Stimulated activated CD4-positive, alpha-beta T cell treated with anti-CD3 and anti-CD28 coated beads, Interleukin-4, amount 100 ng/mL, for 24 hours (primary cell): ENCODE measurements at regions not wholly inside any gene's neighbourhood (a gene's known extent, or its start where the extent isn't known, plus 50 kb on each side); places are given as distances from the start of the nearest gene placed in this dataset.

Experiments
- DNase-seq: peaks from one replicate; pipeline ENCODE4 v3.0.0-alpha.2; 2020

DNA sequence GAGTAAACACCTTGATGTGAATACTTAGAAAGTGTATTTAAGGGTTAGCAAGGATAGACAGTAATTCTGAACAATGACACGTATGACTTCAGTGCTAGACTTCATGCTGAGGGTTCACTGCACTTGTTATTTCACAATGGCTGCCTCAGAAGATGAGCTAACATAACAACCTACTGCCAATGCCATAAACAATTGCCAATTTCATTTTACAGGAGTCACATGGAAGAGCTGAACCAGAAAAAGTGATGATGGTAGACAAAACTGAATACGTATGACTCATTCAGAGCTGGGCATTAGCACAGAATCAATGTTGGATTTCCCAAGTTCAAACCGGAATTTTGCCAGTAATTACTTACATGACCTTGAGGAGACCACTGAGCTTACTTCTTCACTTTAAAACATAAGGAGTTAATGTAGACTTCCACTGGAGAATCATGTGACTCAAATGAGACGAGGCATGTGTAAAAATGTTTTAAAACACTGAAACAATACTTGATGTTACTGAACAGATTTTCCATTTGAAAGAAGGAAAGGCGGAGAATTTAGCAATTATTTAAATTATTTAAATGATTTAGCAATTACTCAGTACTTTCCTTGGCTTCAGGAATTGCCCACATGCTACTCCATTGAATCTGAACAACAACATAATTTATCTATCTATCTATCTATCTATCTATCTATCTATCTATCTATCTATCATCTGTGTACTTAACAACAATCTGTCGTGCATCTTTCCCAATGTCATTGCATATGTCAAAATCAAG, 868.5 kb upstream of the SLIT2 start:
- DNase-seq: no peak

DNA sequence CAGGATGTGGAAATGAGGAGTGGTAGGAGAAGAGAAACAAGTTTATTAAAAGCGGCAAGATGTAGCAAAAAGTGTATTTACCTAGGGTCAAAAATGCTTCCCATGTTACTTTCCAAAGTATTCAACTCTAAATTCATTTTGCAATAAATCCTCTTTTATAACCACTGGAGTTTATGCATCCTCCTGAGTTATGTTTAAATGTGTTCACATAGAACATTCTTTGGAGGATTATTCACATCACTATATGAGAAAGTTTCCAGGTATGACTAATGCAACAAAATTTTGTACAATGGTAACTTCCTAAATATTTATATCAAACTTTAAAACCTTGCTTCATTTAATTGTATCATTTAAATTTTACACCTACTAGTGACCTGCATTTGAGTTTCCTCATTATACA, 870.6 kb upstream of the SLIT2 start:
- no peak for DNase-seq

GRCh38 chr4:19380600-19380999, 871.1 kb upstream of the SLIT2 start:
- DNase-seq: no peak

- no peak for DNase-seq
Observed at GRCh38 chr4:19379191-19379708, 872.5 kb upstream of the SLIT2 start.

GRCh38 chr4:19375931-19376330, 875.8 kb upstream of the SLIT2 start:
- no peak for DNase-seq

DNA sequence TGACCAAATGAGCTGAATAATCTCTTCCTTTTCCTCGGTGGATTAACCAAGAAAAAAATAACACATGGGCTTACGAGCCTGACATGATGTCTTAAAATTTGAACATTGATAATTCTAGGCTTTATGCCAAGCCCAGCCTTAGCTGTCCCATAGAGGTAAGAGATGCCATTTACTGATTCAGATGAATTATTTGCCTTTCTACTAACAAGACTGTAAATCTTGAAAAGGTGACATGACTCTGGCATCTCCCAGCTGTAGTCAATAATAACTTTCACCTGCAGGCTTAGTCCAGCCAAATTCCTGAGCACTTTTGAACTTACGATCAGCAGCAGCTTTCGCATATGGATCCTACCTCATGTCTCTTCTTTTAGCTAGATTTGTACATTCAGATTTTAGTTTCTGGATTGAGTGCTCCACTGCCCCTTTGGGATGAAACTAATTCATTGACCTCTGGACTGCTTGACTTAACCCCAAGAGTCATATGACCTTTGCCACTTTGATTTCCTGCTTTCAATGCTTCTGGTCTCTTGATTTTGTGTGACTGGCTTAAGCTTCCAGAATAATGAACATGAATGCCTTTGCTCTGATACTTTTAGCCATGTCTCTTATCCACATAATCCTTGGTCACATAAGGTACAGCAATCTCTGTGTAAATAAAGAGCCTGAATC, 876.4 kb upstream of the SLIT2 start:
- no peak for DNase-seq

DNA sequence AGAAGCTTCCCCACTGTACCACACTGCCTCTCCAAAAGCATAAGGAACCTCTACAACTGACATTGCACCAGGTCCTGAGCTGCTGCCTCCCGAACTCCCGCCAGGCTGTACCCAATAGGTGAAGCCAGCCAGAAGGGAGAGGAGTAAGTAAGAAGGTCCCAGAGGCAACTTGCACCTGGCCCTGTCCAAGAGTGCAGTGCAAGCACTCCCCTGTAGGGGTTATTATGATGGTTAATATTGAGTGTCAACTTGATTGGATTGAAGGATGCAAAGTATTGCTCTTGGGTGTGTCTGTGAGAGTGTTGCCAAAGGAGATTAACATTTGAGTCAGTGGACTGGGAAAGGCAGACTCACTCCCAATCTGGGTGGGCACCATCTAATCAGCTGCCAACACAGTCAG, 879.3 kb upstream of the SLIT2 start:
- no peak for DNase-seq

GRCh38 chr4:19368800-19369199, 882.9 kb upstream of the SLIT2 start:
- no peak for DNase-seq

DNA sequence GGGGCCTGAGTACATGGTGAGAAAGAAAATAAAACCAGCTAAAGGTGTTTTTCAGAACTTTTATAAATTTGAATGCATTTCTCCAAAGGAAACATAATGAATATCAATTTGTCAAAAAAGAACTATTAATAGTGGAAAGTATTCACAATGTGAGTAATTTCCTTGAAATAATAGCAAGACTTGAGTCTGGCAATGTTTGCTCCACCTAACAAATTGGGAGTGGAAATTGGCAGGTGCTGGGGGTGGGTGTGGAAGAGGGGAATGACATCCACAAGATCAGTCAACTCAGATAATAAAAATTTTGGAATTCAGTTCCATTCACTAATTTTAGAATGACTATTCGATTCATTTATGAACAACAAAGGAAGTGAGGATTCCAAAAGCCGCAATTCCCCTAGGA, 884.8 kb upstream of the SLIT2 start:
- DNase-seq: no peak

DNA sequence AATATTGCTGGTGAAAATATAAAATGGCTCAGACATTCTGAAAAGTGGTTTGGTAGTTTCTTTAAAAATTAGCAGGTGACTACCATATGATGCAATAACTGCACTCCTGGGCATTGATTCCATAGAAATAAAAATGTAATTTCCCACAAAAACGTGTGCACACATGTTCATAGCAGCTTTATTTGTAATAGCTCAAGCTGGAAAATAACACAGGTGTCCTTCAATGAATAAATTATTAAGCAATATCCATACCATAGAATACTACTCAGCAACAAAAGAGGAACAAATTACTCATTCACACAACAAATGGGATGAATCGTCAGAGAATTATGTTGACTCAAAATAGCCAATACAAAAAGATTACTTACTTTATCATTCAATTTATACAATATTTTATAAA, 893.7 kb upstream of the SLIT2 start:
- DNase-seq: no peak

- DNase-seq: no peak
Observed at GRCh38 chr4:19349416-19349815, 902.3 kb upstream of the SLIT2 start.

DNA sequence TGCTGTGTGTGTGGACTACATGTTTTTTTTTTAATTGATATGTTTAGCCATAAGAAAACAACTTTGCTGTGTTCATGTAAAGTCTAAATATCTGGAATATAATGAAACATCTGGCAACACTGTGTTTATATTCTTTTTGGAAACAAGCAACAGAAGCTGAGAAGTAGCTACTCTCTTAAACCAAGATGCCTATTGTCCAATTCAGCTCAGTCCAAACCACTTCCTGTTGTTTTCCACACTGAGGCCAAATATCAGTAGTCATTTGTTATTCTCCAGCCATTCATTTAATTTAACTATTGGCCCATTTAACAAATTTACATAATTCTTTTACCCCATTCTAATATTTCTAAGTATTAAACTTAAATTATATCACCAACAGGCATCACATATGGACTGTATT, 903.0 kb upstream of the SLIT2 start:
- DNase-seq: no peak

DNA sequence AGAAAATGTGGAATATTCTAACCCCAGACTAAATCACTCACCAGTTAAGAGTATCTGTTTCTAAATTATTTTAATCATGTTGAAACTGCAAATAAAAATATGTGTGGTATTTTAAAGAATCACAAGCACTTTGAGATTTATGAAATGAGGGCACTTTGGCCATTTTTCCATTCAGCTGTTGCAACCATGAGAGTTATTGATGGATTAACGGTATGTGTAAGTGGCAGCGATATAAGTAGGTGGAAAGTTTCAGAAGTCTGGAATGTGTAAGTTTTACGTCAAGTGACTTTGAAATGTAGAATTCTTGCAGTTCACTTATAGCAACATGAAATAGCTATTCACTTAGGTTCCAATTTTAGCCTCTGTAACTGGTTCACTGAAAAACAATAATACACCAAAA, 905.1 kb upstream of the SLIT2 start:
- no peak for DNase-seq

DNA sequence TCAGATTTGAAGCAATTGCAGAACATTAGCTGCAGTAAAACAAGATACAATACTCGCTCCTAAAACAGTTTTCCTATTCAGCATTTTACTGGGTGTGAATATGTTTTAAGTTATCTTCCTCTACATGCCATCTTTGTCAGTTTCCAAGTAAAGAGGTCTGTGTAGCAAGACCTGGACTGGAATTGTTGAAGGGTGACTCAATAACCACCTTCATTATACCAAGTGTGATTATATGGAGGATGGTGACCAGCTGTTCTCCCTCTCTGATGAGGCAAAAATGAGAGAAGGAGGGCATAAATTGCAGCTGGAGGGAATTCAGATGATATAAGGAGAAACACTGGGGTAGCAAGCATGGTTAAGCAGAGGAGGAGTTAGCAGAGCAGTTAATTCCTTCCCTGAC, 922.1 kb upstream of the SLIT2 start:
- DNase-seq: no peak

GRCh38 chr4:19329077-19329476, 922.6 kb upstream of the SLIT2 start:
- DNase-seq: no peak

- DNase-seq: no peak
Observed at GRCh38 chr4:19327364-19327763, 924.3 kb upstream of the SLIT2 start.

GRCh38 chr4:19324184-19324583, 927.5 kb upstream of the SLIT2 start:
- no peak for DNase-seq

DNA sequence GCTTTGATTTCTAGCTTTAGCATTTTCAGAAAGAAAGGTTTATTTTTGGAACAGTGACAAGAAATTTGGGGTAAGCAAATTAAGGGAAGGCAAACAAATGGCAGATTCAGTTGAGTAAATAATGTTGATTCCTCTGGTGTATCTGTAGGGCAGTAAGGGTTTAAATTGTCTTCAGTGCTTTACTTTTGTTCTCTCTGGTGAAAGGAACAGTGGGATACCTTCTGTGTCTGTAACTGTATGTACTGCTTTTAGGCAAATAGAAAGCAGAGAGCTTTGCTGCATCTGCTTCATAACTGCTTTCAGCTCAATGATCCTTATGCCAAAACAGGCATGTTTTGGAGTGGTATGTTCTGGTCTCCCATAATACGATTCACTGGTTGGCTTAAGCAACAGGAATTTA, 932.1 kb upstream of the SLIT2 start:
- DNase-seq: no peak

DNA sequence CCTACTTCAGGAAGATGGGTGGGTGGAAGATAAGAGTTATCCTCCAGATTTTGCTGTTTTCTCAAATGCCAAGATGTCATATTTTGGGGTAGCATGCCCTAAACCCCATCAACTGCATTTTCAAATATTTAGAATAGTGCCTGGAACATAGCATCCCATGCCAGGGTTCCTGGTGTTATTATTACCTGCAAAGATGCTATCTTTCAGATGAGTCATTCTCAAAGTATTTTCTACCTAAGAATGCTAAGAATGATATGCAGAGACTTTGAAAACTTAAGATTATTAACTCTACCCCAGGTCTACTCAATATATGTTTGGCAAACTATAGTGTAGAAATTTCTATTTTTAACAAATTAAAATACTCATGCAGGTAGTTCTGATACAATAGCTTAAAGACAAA, 934.3 kb upstream of the SLIT2 start:
- no peak for DNase-seq

DNA sequence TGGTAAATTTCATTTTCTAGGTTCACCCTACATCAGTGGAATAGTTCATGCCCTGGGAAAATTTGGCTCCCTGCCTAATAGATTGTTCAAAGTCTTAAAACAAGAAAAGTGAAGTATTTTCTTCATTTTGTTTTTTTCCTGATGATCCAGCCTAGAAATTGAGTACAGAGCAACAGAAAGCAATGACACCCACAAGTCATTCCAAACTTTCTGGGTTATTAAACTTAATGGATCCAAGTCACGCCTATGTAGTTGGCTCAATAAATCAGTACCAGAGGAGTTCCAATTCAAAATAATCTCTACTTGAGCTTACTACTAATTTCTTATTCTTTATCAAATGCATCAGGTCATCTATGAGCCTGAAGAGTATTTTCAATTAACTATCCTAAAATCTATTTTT, 937.6 kb upstream of the SLIT2 start:
- DNase-seq: no peak

GRCh38 chr4:19309378-19309777, 942.3 kb upstream of the SLIT2 start:
- DNase-seq: no peak

DNA sequence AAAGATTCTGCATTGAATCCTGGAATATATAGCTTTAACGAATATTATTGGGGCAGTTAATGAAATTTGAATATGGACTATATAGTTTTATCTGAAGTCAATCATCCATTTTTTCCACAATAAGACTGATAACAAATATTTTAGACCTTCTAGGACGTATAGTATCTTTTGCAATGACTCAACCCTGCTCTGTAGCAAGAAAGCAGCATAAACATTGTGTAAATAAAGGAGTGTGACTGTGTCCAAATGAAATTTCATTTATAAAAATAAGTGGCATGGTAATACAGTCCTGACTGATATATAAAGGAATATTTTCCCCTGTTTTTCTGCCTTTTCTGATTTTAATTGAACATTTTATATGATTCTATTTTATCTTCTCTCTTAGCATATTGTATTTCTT, 947.7 kb upstream of the SLIT2 start:
- no peak for DNase-seq

DNA sequence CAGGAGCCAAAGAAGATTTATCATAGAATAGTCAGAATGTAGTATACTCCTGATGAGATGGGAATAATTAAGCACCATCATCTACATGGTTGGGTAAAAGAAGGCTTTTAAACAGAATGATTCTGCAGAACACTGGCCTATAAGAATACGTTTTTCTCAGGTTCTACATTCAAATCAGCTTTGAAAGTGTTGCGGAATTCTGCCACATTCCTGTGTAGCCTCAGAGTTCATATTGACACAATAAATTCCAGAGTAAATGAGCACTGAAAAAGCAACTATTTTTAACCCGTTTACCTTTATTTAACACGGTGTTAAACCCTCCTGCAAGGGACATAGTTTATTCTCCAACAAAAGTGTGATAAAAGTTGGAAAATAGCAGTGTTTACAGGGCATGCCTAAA, 950.2 kb upstream of the SLIT2 start:
- DNase-seq: no peak

DNA sequence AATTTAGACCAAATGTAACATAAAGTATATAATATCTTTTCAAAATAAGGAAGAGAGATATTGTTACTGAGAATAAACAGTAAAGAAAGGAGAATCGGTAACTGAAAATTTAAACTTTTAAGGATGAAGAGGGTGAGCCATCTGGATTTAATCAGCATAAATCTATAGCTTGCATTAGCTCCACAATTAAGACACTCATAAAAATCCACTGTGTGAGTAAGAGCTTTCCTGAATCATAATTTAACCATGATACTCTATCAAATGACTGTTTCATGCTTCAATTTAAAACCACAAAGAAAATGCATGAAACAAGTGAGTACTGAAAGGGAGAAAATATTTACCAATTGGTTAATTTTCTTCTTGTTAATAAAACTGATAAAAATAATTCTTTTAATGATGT, 951.5 kb upstream of the SLIT2 start:
- no peak for DNase-seq

DNA sequence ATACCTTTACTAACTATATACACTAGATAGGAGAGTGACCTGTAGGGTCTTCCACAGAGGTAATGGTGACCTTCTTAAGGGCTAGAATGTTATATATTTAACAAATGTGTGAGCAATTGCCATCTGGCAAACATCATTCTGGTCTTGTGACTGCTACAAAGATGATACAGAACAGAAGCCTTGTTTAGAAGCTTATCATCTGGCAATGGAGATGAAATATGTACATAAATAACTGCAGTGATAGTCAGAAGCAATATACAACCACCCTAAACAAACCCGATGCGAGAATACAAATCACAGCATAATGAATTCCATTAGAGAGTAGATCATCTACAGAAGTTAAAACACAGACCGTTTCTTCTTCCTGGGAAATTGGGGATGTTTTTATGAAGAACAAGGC, 952.7 kb upstream of the SLIT2 start:
- no peak for DNase-seq
